ENCODE measurements at regions not wholly inside any gene's neighbourhood (a gene's known extent, or its start where the extent isn't known, plus 50 kb on each side); places are given as distances from the start of the nearest gene placed in this dataset.
"Not testable (repeated sequence)": the region's sequence is repeated elsewhere in the genome, so short reads cannot be mapped to it uniquely, and the experiment has no call there.

GRCh38 chr4:3880615-3881120, 114.5 kb downstream of the ADRA2C start:
- no peak for DNase-seq (ENCODE audit: low read depth)

GRCh38 chr4:3882316-3882885, 116.2 kb downstream of the ADRA2C start:
- not testable (repeated sequence) for DNase-seq (ENCODE audit: low read depth)

GRCh38 chr4:3884261-3884660, 118.1 kb downstream of the ADRA2C start:
- not testable (repeated sequence) for DNase-seq (ENCODE audit: low read depth)

- not testable (repeated sequence) for DNase-seq (ENCODE audit: low read depth)
Observed at GRCh38 chr4:3893590-3893989, 127.4 kb downstream of the ADRA2C start.

- DNase-seq (ENCODE audit: low read depth): not testable (repeated sequence)
Observed at GRCh38 chr4:3894086-3894959, 128.1 kb downstream of the ADRA2C start.

GRCh38 chr4:3896441-3896840, 130.3 kb downstream of the ADRA2C start:
- DNase-seq (ENCODE audit: low read depth): no peak

- DNase-seq (ENCODE audit: low read depth): not testable (repeated sequence)
Observed at GRCh38 chr4:3896871-3897578, 130.8 kb downstream of the ADRA2C start.

GRCh38 chr4:3898098-3898497, 131.9 kb downstream of the ADRA2C start:
- DNase-seq (ENCODE audit: low read depth): no peak

- not testable (repeated sequence) for DNase-seq (ENCODE audit: low read depth)
Observed at GRCh38 chr4:3898928-3899327, 132.7 kb downstream of the ADRA2C start.

GRCh38 chr4:3904264-3904955, 138.2 kb downstream of the ADRA2C start:
- DNase-seq (ENCODE audit: low read depth): peak; percentile 61

- peak; percentile 8 for DNase-seq (ENCODE audit: low read depth)
Observed at GRCh38 chr4:3909616-3910015, 143.4 kb downstream of the ADRA2C start.

GRCh38 chr4:3910161-3910950, 144.2 kb downstream of the ADRA2C start:
- DNase-seq (ENCODE audit: low read depth): peak; percentile 50

- DNase-seq (ENCODE audit: low read depth): no peak
Observed at GRCh38 chr4:3911252-3911856, 145.2 kb downstream of the ADRA2C start.

- DNase-seq (ENCODE audit: low read depth): peak; percentile 57
Observed at GRCh38 chr4:3914511-3914910, 148.3 kb downstream of the ADRA2C start.

GRCh38 chr4:3919509-3919908, 153.3 kb downstream of the ADRA2C start:
- peak; percentile 80 for DNase-seq (ENCODE audit: low read depth)

- DNase-seq (ENCODE audit: low read depth): not testable (repeated sequence)
Observed at GRCh38 chr4:3921902-3922301, 155.7 kb downstream of the ADRA2C start.

GRCh38 chr4:3925841-3926240, 159.7 kb downstream of the ADRA2C start:
- not testable (repeated sequence) for DNase-seq (ENCODE audit: low read depth)

- DNase-seq (ENCODE audit: low read depth): not testable (repeated sequence)
Observed at GRCh38 chr4:3926271-3926670, 160.1 kb downstream of the ADRA2C start.

GRCh38 chr4:3926969-3927755, 161.0 kb downstream of the ADRA2C start:
- not testable (repeated sequence) for DNase-seq (ENCODE audit: low read depth)

GRCh38 chr4:3929431-3929830, 163.2 kb downstream of the ADRA2C start:
- not testable (repeated sequence) for DNase-seq (ENCODE audit: low read depth)
